ENCODE measurements at regions not wholly inside any gene's neighbourhood (a gene's known extent, or its start where the extent isn't known, plus 50 kb on each side); places are given as distances from the start of the nearest gene placed in this dataset.
"Not testable (repeated sequence)": the region's sequence is repeated elsewhere in the genome, so short reads cannot be mapped to it uniquely, and the experiment has no call there.

- Mint-ChIP-seq H3K9me3 (ENCODE audit: low read depth) (no peaks in the 10 kb centered on the region), H3K4me1 (no peaks in the 10 kb centered on the region), H3K4me3 (no peak overlapping the region), H3K27me3 (no peaks in the 10 kb centered on the region), H3K36me3 (no peaks in the 10 kb centered on the region), H3K27ac (no peak overlapping the region)
- no peak for ATAC-seq
- CTCF ChIA-PET: no interaction called here
- no peak for DNase-seq
These were observed 641.9 kb upstream of the NR3C2 start for GRCh38 chr4:149084144-149084543.

GRCh38 chr4:149077181-149077580 lies 635.0 kb upstream of the NR3C2 start:
- H3K4me1 Mint-ChIP-seq: no peaks in the 10 kb centered on the region
- H3K27ac Mint-ChIP-seq: no peak overlapping the region
- H3K4me3 Mint-ChIP-seq: no peak overlapping the region
- no peaks in the 10 kb centered on the region for H3K9me3 Mint-ChIP-seq (ENCODE audit: low read depth)
- CTCF ChIA-PET: no interaction called here
- ATAC-seq: no peak
- no peaks in the 10 kb centered on the region for H3K27me3 Mint-ChIP-seq
- H3K36me3 Mint-ChIP-seq: no peaks in the 10 kb centered on the region
- no peak for DNase-seq

GRCh38 chr4:149076401-149076800 lies 634.2 kb upstream of the NR3C2 start:
- DNase-seq (no peak), ATAC-seq (no peak)
- CTCF ChIA-PET: no interaction called here
- Mint-ChIP-seq H3K9me3 (ENCODE audit: low read depth) (no peaks in the 10 kb centered on the region), H3K4me3 (no peak overlapping the region), H3K4me1 (no peaks in the 10 kb centered on the region), H3K36me3 (no peaks in the 10 kb centered on the region), H3K27me3 (no peaks in the 10 kb centered on the region), H3K27ac (no peak overlapping the region)

GRCh38 chr4:149072384-149072783 lies 630.2 kb upstream of the NR3C2 start:
- DNase-seq: no peak
- no peaks in the 10 kb centered on the region for H3K36me3 Mint-ChIP-seq
- H3K9me3 Mint-ChIP-seq (ENCODE audit: low read depth): no peaks in the 10 kb centered on the region
- no peak for ATAC-seq
- H3K4me3 Mint-ChIP-seq: no peak overlapping the region
- no peaks in the 10 kb centered on the region for H3K4me1 Mint-ChIP-seq
- CTCF ChIA-PET: no interaction called here
- H3K27ac Mint-ChIP-seq: no peak overlapping the region
- no peaks in the 10 kb centered on the region for H3K27me3 Mint-ChIP-seq

GRCh38 chr4:149065753-149066152 lies 623.5 kb upstream of the NR3C2 start:
- CTCF ChIA-PET: no interaction called here
- no peak overlapping the region for H3K4me3 Mint-ChIP-seq
- H3K27me3 Mint-ChIP-seq: no peaks in the 10 kb centered on the region
- ATAC-seq: no peak
- no peak for DNase-seq
- no peaks in the 10 kb centered on the region for H3K4me1 Mint-ChIP-seq
- no peak overlapping the region for H3K27ac Mint-ChIP-seq
- no peaks in the 10 kb centered on the region for H3K9me3 Mint-ChIP-seq (ENCODE audit: low read depth)
- no peaks in the 10 kb centered on the region for H3K36me3 Mint-ChIP-seq

GRCh38 chr4:149062997-149063396 lies 620.8 kb upstream of the NR3C2 start:
- Mint-ChIP-seq H3K4me3 (no peak overlapping the region), H3K27me3 (no peaks in the 10 kb centered on the region), H3K36me3 (no peaks in the 10 kb centered on the region), H3K27ac (no peak overlapping the region), H3K9me3 (ENCODE audit: low read depth) (no peaks in the 10 kb centered on the region), H3K4me1 (no peaks in the 10 kb centered on the region)
- CTCF ChIA-PET: no interaction called here
- ATAC-seq (no peak), DNase-seq (no peak)

GRCh38 chr4:149057594-149057993 lies 615.4 kb upstream of the NR3C2 start:
- CTCF ChIA-PET: no interaction called here
- Mint-ChIP-seq H3K4me1 (no peaks in the 10 kb centered on the region), H3K9me3 (ENCODE audit: low read depth) (no peaks in the 10 kb centered on the region), H3K4me3 (no peak overlapping the region), H3K36me3 (no peaks in the 10 kb centered on the region), H3K27ac (no peak overlapping the region), H3K27me3 (no peaks in the 10 kb centered on the region)
- no peak for DNase-seq
- no peak for ATAC-seq

GRCh38 chr4:149056615-149057014 lies 614.4 kb upstream of the NR3C2 start:
- no peaks in the 10 kb centered on the region for H3K9me3 Mint-ChIP-seq (ENCODE audit: low read depth)
- H3K27me3 Mint-ChIP-seq: no peaks in the 10 kb centered on the region
- no peaks in the 10 kb centered on the region for H3K4me1 Mint-ChIP-seq
- DNase-seq (no peak), ATAC-seq (no peak)
- H3K27ac Mint-ChIP-seq: no peak overlapping the region
- H3K36me3 Mint-ChIP-seq: no peaks in the 10 kb centered on the region
- CTCF ChIA-PET: no interaction called here
- H3K4me3 Mint-ChIP-seq: no peak overlapping the region

GRCh38 chr4:149055624-149056023 lies 613.4 kb upstream of the NR3C2 start:
- DNase-seq (no peak), ATAC-seq (no peak)
- Mint-ChIP-seq H3K9me3 (ENCODE audit: low read depth) (no peaks in the 10 kb centered on the region), H3K27ac (no peak overlapping the region), H3K36me3 (no peaks in the 10 kb centered on the region), H3K4me1 (no peaks in the 10 kb centered on the region), H3K4me3 (no peak overlapping the region), H3K27me3 (no peaks in the 10 kb centered on the region)
- CTCF ChIA-PET: no interaction called here

GRCh38 chr4:149050840-149051239 lies 608.6 kb upstream of the NR3C2 start:
- CTCF ChIA-PET: no interaction called here
- H3K4me3 Mint-ChIP-seq: no peak overlapping the region
- H3K9me3 Mint-ChIP-seq (ENCODE audit: low read depth): no peaks in the 10 kb centered on the region
- no peaks in the 10 kb centered on the region for H3K27me3 Mint-ChIP-seq
- ATAC-seq: no peak
- H3K4me1 Mint-ChIP-seq: no peaks in the 10 kb centered on the region
- no peak for DNase-seq
- no peak overlapping the region for H3K27ac Mint-ChIP-seq
- no peaks in the 10 kb centered on the region for H3K36me3 Mint-ChIP-seq

- Mint-ChIP-seq H3K36me3 (no peaks in the 10 kb centered on the region), H3K27ac (no peak overlapping the region), H3K9me3 (ENCODE audit: low read depth) (peaks cover 2% of the 10 kb centered on the region), H3K4me3 (no peak overlapping the region), H3K27me3 (no peaks in the 10 kb centered on the region), H3K4me1 (no peaks in the 10 kb centered on the region)
- DNase-seq (no peak), ATAC-seq (no peak)
- CTCF ChIA-PET: no interaction called here
These were observed 606.4 kb upstream of the NR3C2 start for GRCh38 chr4:149048451-149049143.

GRCh38 chr4:149047368-149047767 lies 605.2 kb upstream of the NR3C2 start:
- DNase-seq (no peak), ATAC-seq (no peak)
- CTCF ChIA-PET: no interaction called here
- Mint-ChIP-seq H3K4me1 (no peaks in the 10 kb centered on the region), H3K4me3 (no peak overlapping the region), H3K27me3 (no peaks in the 10 kb centered on the region), H3K9me3 (ENCODE audit: low read depth) (peaks cover 2% of the 10 kb centered on the region), H3K27ac (no peak overlapping the region), H3K36me3 (no peaks in the 10 kb centered on the region)

GRCh38 chr4:149045731-149046130 lies 603.5 kb upstream of the NR3C2 start:
- ATAC-seq (no peak), DNase-seq (no peak)
- peaks cover 2% of the 10 kb centered on the region for H3K9me3 Mint-ChIP-seq (ENCODE audit: low read depth)
- H3K27ac Mint-ChIP-seq: no peak overlapping the region
- H3K36me3 Mint-ChIP-seq: no peaks in the 10 kb centered on the region
- H3K27me3 Mint-ChIP-seq: no peaks in the 10 kb centered on the region
- H3K4me3 Mint-ChIP-seq: no peak overlapping the region
- H3K4me1 Mint-ChIP-seq: no peaks in the 10 kb centered on the region
- CTCF ChIA-PET: no interaction called here

GRCh38 chr4:149039786-149040185 lies 597.6 kb upstream of the NR3C2 start:
- DNase-seq; H3K4me1 Mint-ChIP-seq; H3K9me3 Mint-ChIP-seq (ENCODE audit: low read depth): not testable (repeated sequence)

GRCh38 chr4:149031399-149031798 lies 589.2 kb upstream of the NR3C2 start:
- H3K27ac Mint-ChIP-seq: no peak overlapping the region
- no peaks in the 10 kb centered on the region for H3K36me3 Mint-ChIP-seq
- H3K4me3 Mint-ChIP-seq: no peak overlapping the region
- H3K27me3 Mint-ChIP-seq: peaks cover 5% of the 10 kb centered on the region
- DNase-seq: no peak
- no peaks in the 10 kb centered on the region for H3K9me3 Mint-ChIP-seq (ENCODE audit: low read depth)
- no peak for ATAC-seq
- CTCF ChIA-PET: no interaction called here
- no peaks in the 10 kb centered on the region for H3K4me1 Mint-ChIP-seq

More at GRCh38 chr4:149039786-149040185, 597.6 kb upstream of the NR3C2 start:
- ATAC-seq, H3K36me3 Mint-ChIP-seq, H3K27ac Mint-ChIP-seq, CTCF ChIA-PET, H3K27me3 Mint-ChIP-seq, H3K4me3 Mint-ChIP-seq: not testable (repeated sequence)

Data from activated CD8-positive, alpha-beta memory T cell treated with anti-CD3 and anti-CD28 coated beads, Interleukin-2, amount 10 ng/mL, durations not matched to agents 7 days and 5 days (primary cell).